ENCODE measurements at regions not wholly inside any gene's neighbourhood (a gene's known extent, or its start where the extent isn't known, plus 50 kb on each side); places are given as distances from the start of the nearest gene placed in this dataset.

- TF ChIP-seq CTCF (optimal IDR thresholded peaks at IDR 0.05 in 1 of 3, IDR thresholded peaks at IDR 0.05 in 1 of 3, conservative IDR thresholded peaks at IDR 0.05 in 1 of 3; ENCODE audit: extremely low read depth in 1 of 3, insufficient read depth in 2 of 3, low read length in 3 of 3) = no peak
- no peak for TF ChIP-seq EZH2 (IDR thresholded peaks at IDR 0.05; ENCODE audit: low read length)
Observed at GRCh38 chr5:158465086-158465972, 606.4 kb upstream of the CLINT1 start.

Measured in keratinocyte (primary cell).